ENCODE measurements at regions not wholly inside any gene's neighbourhood (a gene's known extent, or its start where the extent isn't known, plus 50 kb on each side); places are given as distances from the start of the nearest gene placed in this dataset.

DNA sequence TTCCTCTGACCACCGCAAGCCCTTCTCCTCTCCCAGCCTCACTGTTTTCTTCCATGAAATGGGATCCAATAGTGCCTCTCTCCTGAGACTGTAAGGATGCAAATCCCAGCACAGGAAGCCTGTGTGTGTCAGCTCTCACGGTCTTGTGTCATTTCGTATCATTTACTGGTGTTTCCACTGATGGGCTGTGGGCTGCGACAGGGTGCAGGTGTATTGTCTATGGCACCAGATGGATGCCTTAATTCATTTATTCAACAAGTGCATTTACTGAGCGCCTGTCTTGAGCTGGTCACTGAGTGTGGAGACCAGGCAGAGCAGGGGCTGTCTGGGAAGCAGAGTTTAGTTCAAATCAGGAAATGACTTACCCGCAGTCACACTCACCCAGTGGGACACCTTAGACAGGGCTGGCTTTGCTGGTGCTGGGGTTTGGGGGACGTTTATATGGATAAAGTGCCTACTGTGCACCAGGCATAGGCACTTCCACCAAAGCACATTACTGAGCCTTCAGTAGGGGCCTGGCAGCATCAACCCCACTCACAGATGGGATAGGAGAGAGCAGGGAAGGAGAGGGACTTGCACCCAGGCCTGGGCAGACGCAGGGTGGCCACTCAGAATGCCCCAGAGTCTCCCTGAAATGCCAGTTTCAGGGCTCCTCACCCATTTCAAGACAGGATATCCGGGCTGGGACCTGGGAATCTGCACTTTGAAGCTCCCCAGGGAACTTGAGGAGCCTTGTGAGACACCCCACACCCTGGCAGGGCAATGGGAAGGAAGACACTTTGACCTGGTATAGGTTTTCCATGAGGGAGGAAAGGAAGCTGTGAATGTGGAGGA is 398.9 kb downstream of the MATN1 start:
- TF ChIP-seq, protein P1, sequence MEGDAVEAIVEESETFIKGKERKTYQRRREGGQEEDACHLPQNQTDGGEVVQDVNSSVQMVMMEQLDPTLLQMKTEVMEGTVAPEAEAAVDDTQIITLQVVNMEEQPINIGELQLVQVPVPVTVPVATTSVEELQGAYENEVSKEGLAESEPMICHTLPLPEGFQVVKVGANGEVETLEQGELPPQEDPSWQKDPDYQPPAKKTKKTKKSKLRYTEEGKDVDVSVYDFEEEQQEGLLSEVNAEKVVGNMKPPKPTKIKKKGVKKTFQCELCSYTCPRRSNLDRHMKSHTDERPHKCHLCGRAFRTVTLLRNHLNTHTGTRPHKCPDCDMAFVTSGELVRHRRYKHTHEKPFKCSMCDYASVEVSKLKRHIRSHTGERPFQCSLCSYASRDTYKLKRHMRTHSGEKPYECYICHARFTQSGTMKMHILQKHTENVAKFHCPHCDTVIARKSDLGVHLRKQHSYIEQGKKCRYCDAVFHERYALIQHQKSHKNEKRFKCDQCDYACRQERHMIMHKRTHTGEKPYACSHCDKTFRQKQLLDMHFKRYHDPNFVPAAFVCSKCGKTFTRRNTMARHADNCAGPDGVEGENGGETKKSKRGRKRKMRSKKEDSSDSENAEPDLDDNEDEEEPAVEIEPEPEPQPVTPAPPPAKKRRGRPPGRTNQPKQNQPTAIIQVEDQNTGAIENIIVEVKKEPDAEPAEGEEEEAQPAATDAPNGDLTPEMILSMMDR (IDR thresholded peaks at IDR 0.05; ENCODE audit: low read depth, low read length, missing control alignments), result no peak
- no peak for DNase-seq (ENCODE audit: low read depth)
- H3K4me3 ChIP-seq (ENCODE audit: low read depth, low read length), result no peak overlapping the region

DNA sequence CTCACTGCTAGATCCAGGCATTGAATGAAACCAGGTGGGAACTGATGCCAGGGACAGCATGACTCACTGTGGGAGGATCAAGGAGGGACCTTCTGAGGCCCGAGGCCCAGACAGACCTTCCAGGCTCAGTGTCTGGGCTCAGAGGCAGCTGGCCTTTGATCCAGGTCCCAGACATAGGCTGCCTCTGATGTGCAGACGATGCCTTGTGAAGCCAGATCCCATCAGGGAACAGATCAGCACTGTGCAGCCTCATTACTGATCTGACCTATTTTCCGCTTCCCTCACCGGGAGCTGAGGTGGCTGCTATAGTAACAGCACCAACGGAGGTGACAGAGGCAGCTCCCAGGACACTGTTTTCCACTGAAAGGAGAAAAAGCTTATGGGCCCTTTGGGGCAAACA is 399.5 kb downstream of the MATN1 start:
- H3K4me3 ChIP-seq (ENCODE audit: low read depth, low read length), result no peak overlapping the region
- TF ChIP-seq, protein P1 (IDR thresholded peaks at IDR 0.05; ENCODE audit: low read depth, low read length, missing control alignments), result no peak
- DNase-seq (ENCODE audit: low read depth), result no peak

DNA sequence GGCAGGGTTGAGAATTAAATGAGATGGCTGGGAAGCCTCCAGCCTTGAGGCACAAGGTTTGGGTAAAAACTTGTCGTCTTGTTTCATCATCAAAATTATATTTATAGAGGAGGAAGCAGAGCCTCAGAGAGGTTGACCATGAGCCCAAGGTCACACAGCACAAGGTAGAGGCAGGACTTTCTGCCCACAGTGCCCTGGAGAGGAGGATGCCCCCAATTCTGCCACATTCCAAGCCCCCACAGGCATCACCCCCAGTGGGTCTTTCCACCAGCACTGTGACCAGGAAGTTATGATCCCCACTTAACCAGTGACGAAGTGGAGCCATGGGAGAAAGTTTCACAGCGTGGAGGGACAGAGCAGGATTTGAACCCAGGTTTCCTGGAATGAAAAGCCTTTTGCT is 400.0 kb downstream of the MATN1 start:
- H3K4me3 ChIP-seq (ENCODE audit: low read depth, low read length), result no peak overlapping the region
- DNase-seq (ENCODE audit: low read depth), result no peak
- TF ChIP-seq, protein P1 (IDR thresholded peaks at IDR 0.05; ENCODE audit: low read depth, low read length, missing control alignments), result no peak

DNA sequence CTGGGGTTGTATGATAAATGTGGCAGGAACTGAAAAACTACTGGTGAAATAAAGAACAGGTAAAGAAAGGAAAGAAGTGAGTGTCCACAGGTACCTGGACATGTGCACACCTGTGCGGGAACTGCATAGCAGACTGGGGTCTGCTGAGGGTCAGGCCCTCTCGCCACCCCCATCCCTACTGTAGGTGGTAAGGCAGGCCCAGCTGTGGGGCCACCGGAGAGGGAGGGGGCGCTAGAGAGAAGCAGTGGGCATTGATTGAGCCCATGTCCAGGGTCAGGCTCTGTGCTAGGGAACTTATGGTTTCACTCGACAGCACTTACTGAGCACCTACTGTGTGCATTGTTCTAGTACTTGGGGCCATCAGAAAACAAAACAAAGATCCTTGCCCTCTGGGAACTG is 400.5 kb downstream of the MATN1 start:
- DNase-seq (ENCODE audit: low read depth), result no peak
- TF ChIP-seq, protein P1 (IDR thresholded peaks at IDR 0.05; ENCODE audit: low read depth, low read length, missing control alignments), result peak; percentile 2
- no peak overlapping the region for H3K4me3 ChIP-seq (ENCODE audit: low read depth, low read length)

DNA sequence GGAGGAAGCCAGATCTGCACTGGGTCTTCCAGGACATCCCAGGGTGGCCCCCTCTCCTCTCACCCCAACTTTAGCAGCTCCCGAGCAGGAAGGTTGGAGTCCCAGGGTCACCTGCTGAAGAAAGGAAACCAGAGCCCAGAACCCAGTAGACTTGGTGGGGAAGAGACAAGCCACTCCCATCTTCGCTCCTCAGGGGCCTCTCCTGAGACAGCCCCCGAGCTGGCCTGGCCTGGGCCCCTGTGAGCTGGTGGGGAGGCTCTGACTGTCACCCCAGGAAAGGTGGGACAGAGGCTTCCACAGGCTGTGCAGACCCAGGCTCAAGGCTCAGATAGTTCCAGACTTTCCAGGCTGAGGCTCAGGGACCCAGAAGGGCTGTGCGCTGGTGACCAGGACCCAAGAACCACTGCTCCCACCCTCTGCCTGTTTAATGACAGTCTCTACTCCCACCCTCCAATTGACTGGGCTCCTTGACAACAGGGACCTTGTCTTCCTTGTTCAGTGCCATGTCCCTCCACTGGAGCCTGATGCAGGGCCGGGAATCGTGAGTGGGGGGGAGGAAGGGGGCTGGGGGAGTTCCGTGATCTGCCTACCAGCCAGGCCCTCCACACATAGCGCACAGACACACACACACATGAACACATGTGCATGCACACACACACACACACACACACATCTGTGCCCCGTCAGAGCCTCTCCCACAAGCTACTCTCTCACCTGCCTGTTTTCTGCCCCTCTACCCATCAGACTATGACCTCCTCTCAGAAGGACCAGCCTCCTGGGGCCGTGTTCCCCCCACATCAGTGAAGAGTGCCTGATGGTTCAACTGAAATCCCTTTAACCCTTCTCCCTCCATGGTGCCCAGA is 401.2 kb downstream of the MATN1 start:
- no peak overlapping the region for H3K4me3 ChIP-seq (ENCODE audit: low read depth, low read length)
- DNase-seq (ENCODE audit: low read depth), result no peak
- TF ChIP-seq, protein P1 (IDR thresholded peaks at IDR 0.05; ENCODE audit: low read depth, low read length, missing control alignments), result no peak

DNA sequence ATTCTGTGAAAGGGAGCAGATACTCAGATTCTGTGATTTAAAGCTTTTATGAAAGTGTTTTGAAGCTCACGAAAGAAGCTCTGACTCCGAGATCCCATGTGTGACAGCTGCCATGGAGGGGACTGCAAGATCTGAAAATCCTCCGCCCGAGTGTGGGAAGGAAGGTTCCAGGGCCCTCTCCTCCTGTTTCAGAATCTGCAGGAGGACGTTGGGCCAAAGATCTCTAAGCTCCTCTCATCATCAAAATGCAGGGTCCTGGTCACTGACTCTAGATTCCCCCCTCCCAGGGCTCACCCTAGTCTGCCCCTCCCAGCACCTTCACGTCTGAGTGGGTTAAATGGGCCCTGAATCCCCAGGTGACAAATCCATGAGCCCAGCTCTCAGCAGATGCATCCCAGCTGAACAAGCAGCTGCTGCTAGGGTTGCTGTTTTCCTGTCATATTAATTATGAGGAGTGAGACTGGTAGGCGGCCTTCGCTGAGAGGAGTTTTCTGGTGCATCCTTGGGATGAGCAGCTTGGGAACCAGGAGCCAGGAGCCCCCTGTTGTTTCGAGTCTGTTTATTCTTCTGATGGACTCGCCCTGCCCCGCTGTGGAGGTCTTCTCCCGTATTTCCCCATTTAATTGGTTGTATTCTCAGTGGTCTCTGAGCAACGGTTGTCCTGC is 402.0 kb downstream of the MATN1 start:
- no peak overlapping the region for H3K4me3 ChIP-seq (ENCODE audit: low read depth, low read length)
- no peak for DNase-seq (ENCODE audit: low read depth)
- TF ChIP-seq, protein P1 (IDR thresholded peaks at IDR 0.05; ENCODE audit: low read depth, low read length, missing control alignments), result no peak
